CD14-positive monocyte (primary cell): ENCODE measurements at regions not wholly inside any gene's neighbourhood (a gene's known extent, or its start where the extent isn't known, plus 50 kb on each side); places are given as distances from the start of the nearest gene placed in this dataset.

Source experiments
- DNase-seq, 3 donors: peaks; one replicate each; pipeline ENCODE4 v3.0.0-alpha.2; 2011 to 2022
- H2AFZ ChIP-seq: 2 replicates; pipeline ENCODE4 v1.6.0; 2012; ENCODE audit warnings: mild to moderate bottlenecking, low read depth, low read length, inconsistent platforms; ENCODE audit not compliant: insufficient read depth, poor library complexity, severe bottlenecking
- H3K27ac ChIP-seq, 2 donors: 1 replicate in 1 of 2; 2 replicates in 1 of 2; pipeline ENCODE4 v1.5.1; 2012 to 2013; ENCODE audit warnings: low read length in 2 of 2, control low read depth in 1 of 2, inconsistent platforms in 1 of 2, low read depth in 1 of 2, mild to moderate bottlenecking in 1 of 2
- H3K27me3 ChIP-seq, 2 donors: one replicate each; pipeline versions ENCODE4 v1.6.0 to v1.6.1; 2011 to 2013; ENCODE audit warnings: low read length in 2 of 2; ENCODE audit not compliant: control insufficient read depth in 2 of 2, insufficient read depth in 2 of 2
- H3K36me3 ChIP-seq, 2 donors: replicated peaks in 1 of 2; 1 replicate in 1 of 2; 2 replicates in 1 of 2; pipeline versions ENCODE4 v1.5.1 to v1.6.1; 2012 to 2013; ENCODE audit warnings: low read length in 2 of 2, control low read depth in 1 of 2, inconsistent platforms in 1 of 2, mild to moderate bottlenecking in 1 of 2; ENCODE audit not compliant: insufficient read depth in 2 of 2, control insufficient read depth in 1 of 2
- H3K4me1 ChIP-seq, 2 donors: 1 replicate in 1 of 2; 2 replicates in 1 of 2; pipeline versions ENCODE4 v1.5.1 to v1.6.1; 2012 to 2013; ENCODE audit warnings: low read length in 2 of 2, control low read depth in 1 of 2, inconsistent platforms in 1 of 2, mild to moderate bottlenecking in 1 of 2, moderate library complexity in 1 of 2; ENCODE audit not compliant: insufficient read depth in 2 of 2, control insufficient read depth in 1 of 2
- H3K4me2 ChIP-seq: replicated peaks from 2 replicates; pipeline ENCODE3; 2012; ENCODE audit warnings: low read length, moderate library complexity, mild to moderate bottlenecking; ENCODE audit not compliant: poor library complexity, severe bottlenecking; ENCODE audit errors: extremely low read depth
- H3K4me3 ChIP-seq, 3 experiments: fragments of 200-600 bp in 1 of 3; sonication (generic) in 1 of 3; replicated peaks in 1 of 3; 1 replicate in 2 of 3; 2 replicates in 1 of 3; pipeline ENCODE4 v1.5.1; 2011 to 2013; ENCODE audit warnings: low read length in 3 of 3, mild to moderate bottlenecking in 3 of 3, control low read depth in 2 of 3, low read depth in 2 of 3, inconsistent platforms in 1 of 3, moderate library complexity in 1 of 3
- H3K79me2 ChIP-seq: 2 replicates; pipeline ENCODE4 v1.6.0; 2012; ENCODE audit warnings: mild to moderate bottlenecking, control low read depth, inconsistent platforms, low read length, moderate library complexity; ENCODE audit not compliant: insufficient read depth
- H3K9ac ChIP-seq: 2 replicates; pipeline ENCODE4 v1.6.0; 2017; ENCODE audit warnings: low read length, mild to moderate bottlenecking; ENCODE audit not compliant: insufficient read depth, poor library complexity, severe bottlenecking
- H3K9me3 ChIP-seq, 2 donors: replicated peaks in 1 of 2; 1 replicate in 1 of 2; 2 replicates in 1 of 2; pipeline versions ENCODE4 v1.5.1 to v1.6.1; 2012 to 2013; ENCODE audit warnings: low read length in 2 of 2, control low read depth in 1 of 2; ENCODE audit not compliant: control insufficient read depth in 1 of 2, insufficient read depth in 1 of 2
- H4K20me1 ChIP-seq: 2 replicates; pipeline ENCODE4 v1.6.0; 2012; ENCODE audit warnings: mild to moderate bottlenecking, low read length, control low read depth, moderate library complexity; ENCODE audit not compliant: insufficient read depth
- H3K27ac Mint-ChIP-seq, 7 donors: one replicate each; pipeline ENCODE4 v1.8.0; 2020; ENCODE audit warnings: mild to moderate bottlenecking in 7 of 7, mixed read lengths in 7 of 7, moderate library complexity in 6 of 7, inconsistent platforms in 2 of 7
- H3K27me3 Mint-ChIP-seq, 3 donors: one replicate each; pipeline ENCODE4 v1.8.0; 2021 to 2022; ENCODE audit warnings: low read depth in 3 of 3, mild to moderate bottlenecking in 3 of 3, mixed read lengths in 3 of 3, moderate library complexity in 3 of 3, inconsistent platforms in 1 of 3
- H3K36me3 Mint-ChIP-seq, 2 donors: one replicate each; pipeline ENCODE4 v1.8.0; 2020; ENCODE audit warnings: mixed read lengths in 2 of 2, inconsistent platforms in 1 of 2, mild to moderate bottlenecking in 1 of 2
- H3K4me1 Mint-ChIP-seq: one replicate; pipeline ENCODE4 v1.8.0; 2020; ENCODE audit warnings: mild to moderate bottlenecking, mixed read lengths
- H3K4me3 Mint-ChIP-seq, 2 donors: one replicate each; pipeline ENCODE4 v1.8.0; 2020; ENCODE audit warnings: mild to moderate bottlenecking in 2 of 2, mixed read lengths in 2 of 2, moderate library complexity in 1 of 2
- H3K9me3 Mint-ChIP-seq, 7 donors: one replicate each; pipeline ENCODE4 v1.8.0; 2020 to 2022; ENCODE audit warnings: mixed read lengths in 7 of 7, mild to moderate bottlenecking in 6 of 7, moderate library complexity in 6 of 7, inconsistent platforms in 2 of 7
- CTCF ChIP-seq: fragments of 200-600 bp; IDR thresholded peaks from one replicate; pipeline ENCODE4 v1.8.0; 2022; ENCODE audit warnings: antibody characterized with exemption, mild to moderate bottlenecking
- WGBS: methylation state at CpG from one replicate; pipeline ENCODE4 v1.1.5; 2013; ENCODE audit warnings: missing lambda C conversion rate; ENCODE audit not compliant: insufficient coverage; 5-methylcytosine and 5-hydroxymethylcytosine counted together
- intact Hi-C, 2 donors: fragments of 100-400 bp; cut with micrococcal nuclease; formaldehyde crosslinking; loops; one replicate each; pipeline versions ENCODE4 v1.15.0 to v1.15.1; 2023

- H3K27ac Mint-ChIP-seq, result no peak overlapping the region
- H3K4me1 ChIP-seq, result no peaks in the 10 kb centered on the region
- H3K9me3 Mint-ChIP-seq, result peaks cover 0 to 4% (median 1%) of the 10 kb centered on the region in 7 donors
- no peak overlapping the region for H3K4me2 ChIP-seq
- H3K27me3 ChIP-seq, result no peaks in the 10 kb centered on the region
- H3K9ac ChIP-seq, result no peak overlapping the region
- H3K27ac ChIP-seq, result no peak overlapping the region
- H3K79me2 ChIP-seq, result no peaks in the 10 kb centered on the region
- no peaks in the 10 kb centered on the region for H3K27me3 Mint-ChIP-seq
- no CpG with 5 or more reads among the region's 2 CpGs for WGBS
- H4K20me1 ChIP-seq, result no peaks in the 10 kb centered on the region
- no peak overlapping the region for H3K4me3 Mint-ChIP-seq
- no peaks in the 10 kb centered on the region for H3K36me3 Mint-ChIP-seq
- no peaks in the 10 kb centered on the region for H3K4me1 Mint-ChIP-seq
- no peak overlapping the region for H2AFZ ChIP-seq
- no peaks in the 10 kb centered on the region for H3K36me3 ChIP-seq
- intact Hi-C loops, result no loop called here
- no peak for TF ChIP-seq CTCF
- DNase-seq, result no peak
- no peak overlapping the region for H3K4me3 ChIP-seq
- no peaks in the 10 kb centered on the region for H3K9me3 ChIP-seq
These were observed 141.1 kb downstream of the IDS start for GRCh38 chrX:149363965-149364364.

GRCh38 chrX:149346306-149346705 is 158.8 kb downstream of the IDS start:
- Histone ChIP-seq H3K79me2 (no peaks in the 10 kb centered on the region), H3K9ac (no peak overlapping the region), H3K4me2 (no peak overlapping the region), H3K36me3 (no peaks in the 10 kb centered on the region), H3K4me3 (no peak overlapping the region), H3K27ac (no peak overlapping the region), H3K9me3 (no peaks in the 10 kb centered on the region), H2AFZ (no peak overlapping the region), H4K20me1 (no peaks in the 10 kb centered on the region), H3K4me1 (no peaks in the 10 kb centered on the region), H3K27me3 (no peaks in the 10 kb centered on the region)
- no CpG with 5 or more reads among the region's 3 CpGs for WGBS
- intact Hi-C loops, result no loop called here
- H3K36me3 Mint-ChIP-seq, result no peaks in the 10 kb centered on the region
- H3K9me3 Mint-ChIP-seq, result peaks cover 0 to 15% (median 8%) of the 10 kb centered on the region in 7 donors
- no peak for TF ChIP-seq CTCF
- no peak overlapping the region for H3K27ac Mint-ChIP-seq
- H3K27me3 Mint-ChIP-seq, result peaks cover 0 to 4% (median 0%) of the 10 kb centered on the region in 3 donors
- H3K4me1 Mint-ChIP-seq, result no peaks in the 10 kb centered on the region
- H3K4me3 Mint-ChIP-seq, result no peak overlapping the region
- DNase-seq, result no peak
